ENCODE measurements at regions not wholly inside any gene's neighbourhood (a gene's known extent, or its start where the extent isn't known, plus 50 kb on each side); places are given as distances from the start of the nearest gene placed in this dataset.

- DNase-seq (ENCODE audit: low spot score) = no peak
Measured at GRCh38 chr2:15800495-15801329, 139.6 kb upstream of the MYCN start.

GRCh38 chr2:15801439-15801838 lies 138.9 kb upstream of the MYCN start:
- no peak for TF ChIP-seq CTCF (IDR thresholded peaks at IDR 0.05; ENCODE audit: extremely low read depth, missing control alignments)
- no peak for DNase-seq (ENCODE audit: low spot score)

More at GRCh38 chr2:15800495-15801329, 139.6 kb upstream of the MYCN start:
- TF ChIP-seq CTCF (IDR thresholded peaks at IDR 0.05; ENCODE audit: extremely low read depth, missing control alignments) = no peak

- TF ChIP-seq CTCF (IDR thresholded peaks at IDR 0.05; ENCODE audit: extremely low read depth, missing control alignments) = no peak
- DNase-seq (ENCODE audit: low spot score) = no peak
Measured at GRCh38 chr2:15801904-15802303, 138.4 kb upstream of the MYCN start.

GRCh38 chr2:15802657-15803542 lies 137.4 kb upstream of the MYCN start:
- TF ChIP-seq CTCF (IDR thresholded peaks at IDR 0.05; ENCODE audit: extremely low read depth, missing control alignments) = no peak
- DNase-seq (ENCODE audit: low spot score) = no peak

- DNase-seq (ENCODE audit: low spot score) = no peak
- no peak for TF ChIP-seq CTCF (IDR thresholded peaks at IDR 0.05; ENCODE audit: extremely low read depth, missing control alignments)
Measured at GRCh38 chr2:15803543-15804245, 136.7 kb upstream of the MYCN start.

GRCh38 chr2:15804246-15804619 lies 136.1 kb upstream of the MYCN start:
- TF ChIP-seq CTCF (IDR thresholded peaks at IDR 0.05; ENCODE audit: extremely low read depth, missing control alignments) = no peak
- no peak for DNase-seq (ENCODE audit: low spot score)
